Pancreas (tissue), 10 donors: ENCODE measurements at regions not wholly inside any gene's neighbourhood (a gene's known extent, or its start where the extent isn't known, plus 50 kb on each side); places are given as distances from the start of the nearest gene placed in this dataset.

ENCODE experiments used
- ATAC-seq, 4 donors: fragments of 200-7000 bp; cut with Tn5 transposase; one replicate each; pipeline versions ENCODE4 v1.8.0 to v1.9.1; 2020; ENCODE audit warnings: mild to moderate bottlenecking in 4 of 4, moderate library complexity in 4 of 4
- DNase-seq, 6 donors: peaks; one replicate each; pipeline ENCODE4 v3.0.0-alpha.2; 2020
- FAIRE-seq: peaks from 2 replicates; lab custom pipeline; 2012; peaks lifted over from hg19 to GRCh38; lab: Jason Lieb, UNC
- H3K27ac ChIP-seq, 4 donors: fragments of 200-600 bp; sonication (generic); 1 replicate in 3 of 4; 2 replicates in 1 of 4; pipeline versions ENCODE4 v1.5.0 to v1.8.0; 2020
- H3K27me3 ChIP-seq, 4 donors: fragments of 200-600 bp; one replicate each; pipeline ENCODE4 v1.8.0; 2021
- H3K36me3 ChIP-seq, 3 donors: fragments of 200-600 bp; sonication (generic) in 1 of 3; one replicate each; pipeline versions ENCODE4 v1.5.0 to v1.8.0; 2020 to 2021
- H3K4me1 ChIP-seq, 3 donors: fragments of 200-600 bp; one replicate each; pipeline ENCODE4 v1.8.0; 2021
- H3K4me3 ChIP-seq, 4 donors: fragments of 200-600 bp; sonication (generic) in 2 of 4; one replicate each; pipeline versions ENCODE4 v1.5.0 to v1.8.0; 2020 to 2021
- H3K9me3 ChIP-seq, 4 donors: fragments of 200-600 bp; one replicate each; pipeline ENCODE4 v1.8.0; 2021
- WGBS, 2 donors: extraction: QIAGEN DNeasy Blood & Tissue Kit; methylation state at CpG; one replicate each; pipeline ENCODE4 v1.1.7; 2013; 5-methylcytosine and 5-hydroxymethylcytosine counted together
- intact Hi-C, 3 donors: fragments of 100-400 bp; cut with DNase I; formaldehyde crosslinking; loops; one replicate each; pipeline versions ENCODE4 v1.11.1 to v1.14.2; 2022
- TF ChIP-seq, protein P1 (sequence below), 4 donors: fragments of 200-600 bp; sonication (generic) in 3 of 4; IDR thresholded peaks; one replicate each; pipeline versions ENCODE4 v1.5.0 to v1.8.0; 2021; ENCODE audit warnings: antibody characterized with exemption in 4 of 4
- donor health status: healthy with polysubstance abuse.
- donor health status: DM: no; HTN: no; CAD: no; lungs with moderate emphysema.
- donor health status: DM: no; HTN: no; CAD: no.
- donor health status: control.
- donor health status: control.
- donor health status: Bipolar disorder and iron deficiency.
- donor health status: DM: yes; HTN: yes; CAD: no.
- donor health status: DM: no; HTN: no; CAD: no.
- donor health status: DM: no; HTN: no; CAD: no.
- donor health status: DM: yes; HTN: yes; CAD: no.

DNA sequence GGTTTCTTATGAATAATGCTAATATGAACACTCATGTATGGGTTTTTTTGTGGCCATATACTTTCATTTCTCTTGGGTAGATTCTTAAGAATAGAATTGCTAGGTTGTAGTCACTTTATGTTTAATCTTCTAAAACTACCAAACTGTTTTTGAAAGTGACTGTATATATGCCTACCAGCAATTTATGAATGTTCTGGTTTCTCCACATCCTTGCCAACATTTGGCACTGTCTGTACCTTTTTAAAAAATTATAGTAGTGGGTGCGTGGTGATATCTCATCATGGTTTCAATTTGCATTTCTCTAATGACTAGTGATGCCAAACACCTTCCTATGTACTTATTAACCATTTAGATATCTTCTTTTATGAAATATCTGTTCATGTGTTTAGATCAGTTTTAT is 110.6 kb upstream of the RIOK3 start:
- DNase-seq = no peak
- no peak overlapping the region for H3K27ac ChIP-seq
- no peaks in the 10 kb centered on the region for H3K4me1 ChIP-seq
- no peaks in the 10 kb centered on the region for H3K36me3 ChIP-seq
- FAIRE-seq = no peak
- H3K27me3 ChIP-seq = no peaks in the 10 kb centered on the region
- WGBS, 2 donors = 57 to 67% methylated on average over 1 of the region's 1 CpG
- H3K4me3 ChIP-seq = no peak overlapping the region
- no peaks in the 10 kb centered on the region for H3K9me3 ChIP-seq
- no peak for ATAC-seq
- intact Hi-C loops = no loop called here
- TF ChIP-seq, protein P1, sequence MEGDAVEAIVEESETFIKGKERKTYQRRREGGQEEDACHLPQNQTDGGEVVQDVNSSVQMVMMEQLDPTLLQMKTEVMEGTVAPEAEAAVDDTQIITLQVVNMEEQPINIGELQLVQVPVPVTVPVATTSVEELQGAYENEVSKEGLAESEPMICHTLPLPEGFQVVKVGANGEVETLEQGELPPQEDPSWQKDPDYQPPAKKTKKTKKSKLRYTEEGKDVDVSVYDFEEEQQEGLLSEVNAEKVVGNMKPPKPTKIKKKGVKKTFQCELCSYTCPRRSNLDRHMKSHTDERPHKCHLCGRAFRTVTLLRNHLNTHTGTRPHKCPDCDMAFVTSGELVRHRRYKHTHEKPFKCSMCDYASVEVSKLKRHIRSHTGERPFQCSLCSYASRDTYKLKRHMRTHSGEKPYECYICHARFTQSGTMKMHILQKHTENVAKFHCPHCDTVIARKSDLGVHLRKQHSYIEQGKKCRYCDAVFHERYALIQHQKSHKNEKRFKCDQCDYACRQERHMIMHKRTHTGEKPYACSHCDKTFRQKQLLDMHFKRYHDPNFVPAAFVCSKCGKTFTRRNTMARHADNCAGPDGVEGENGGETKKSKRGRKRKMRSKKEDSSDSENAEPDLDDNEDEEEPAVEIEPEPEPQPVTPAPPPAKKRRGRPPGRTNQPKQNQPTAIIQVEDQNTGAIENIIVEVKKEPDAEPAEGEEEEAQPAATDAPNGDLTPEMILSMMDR (IDR thresholded peaks at IDR 0.05) = no peak

DNA sequence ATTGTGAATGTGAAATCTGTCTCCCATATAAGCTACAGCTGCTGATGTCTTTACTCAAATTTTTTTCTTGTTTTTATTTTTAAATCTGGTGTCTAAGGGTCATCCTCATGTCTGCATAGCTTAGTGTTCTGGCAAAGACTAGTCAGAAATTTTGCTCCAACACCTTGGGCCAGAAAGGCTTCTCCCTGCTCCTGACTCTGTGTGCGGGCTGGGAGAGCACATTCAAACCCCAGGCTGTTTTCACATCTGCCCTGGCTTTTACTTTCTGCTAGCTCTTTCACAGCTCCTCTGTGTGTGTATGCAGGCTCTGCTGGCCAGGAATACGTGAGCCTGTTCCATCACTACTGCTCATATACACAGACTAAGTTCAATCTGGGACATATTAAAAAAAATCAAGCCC is 102.9 kb upstream of the RIOK3 start:
- intact Hi-C loops = no loop called here
- no peak overlapping the region for H3K27ac ChIP-seq
- FAIRE-seq (no peak), DNase-seq (no peak), ATAC-seq (no peak)
- no peak overlapping the region for H3K4me3 ChIP-seq
- TF ChIP-seq, protein P1 (IDR thresholded peaks at IDR 0.05) = no peak
- WGBS, 2 donors = 94 to 95% methylated on average over 2 of the region's 2 CpGs
- no peaks in the 10 kb centered on the region for H3K9me3 ChIP-seq
- no peaks in the 10 kb centered on the region for H3K36me3 ChIP-seq
- H3K27me3 ChIP-seq = no peaks in the 10 kb centered on the region
- no peaks in the 10 kb centered on the region for H3K4me1 ChIP-seq

DNA sequence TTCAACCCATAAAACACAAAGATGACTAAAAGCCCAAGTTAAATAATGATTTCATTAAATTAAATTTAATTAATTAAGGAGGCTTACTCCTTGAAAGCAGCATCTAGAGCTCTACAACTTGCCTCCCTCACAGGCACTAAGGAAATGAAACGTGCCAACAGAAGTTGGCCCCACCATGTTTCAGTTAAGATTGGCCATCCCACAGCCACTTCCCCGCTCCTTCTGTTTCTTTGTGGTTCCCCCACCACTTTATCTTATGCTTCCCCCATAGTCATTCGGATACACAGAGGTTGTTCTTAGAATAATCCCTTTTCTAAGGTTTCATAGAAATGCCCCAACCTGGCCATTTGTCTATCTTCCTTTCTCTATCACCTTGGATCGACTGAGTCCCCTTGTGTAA is 101.6 kb upstream of the RIOK3 start:
- Histone ChIP-seq H3K9me3 (no peaks in the 10 kb centered on the region), H3K36me3 (no peaks in the 10 kb centered on the region), H3K4me3 (no peak overlapping the region), H3K27ac (no peak overlapping the region), H3K4me1 (no peaks in the 10 kb centered on the region), H3K27me3 (no peaks in the 10 kb centered on the region)
- ATAC-seq (no peak), DNase-seq (no peak), FAIRE-seq (no peak)
- intact Hi-C loops = no loop called here
- TF ChIP-seq, protein P1 (IDR thresholded peaks at IDR 0.05) = no peak
- 89 to 91% methylated on average over 4 of the region's 4 CpGs for WGBS, 2 donors

DNA sequence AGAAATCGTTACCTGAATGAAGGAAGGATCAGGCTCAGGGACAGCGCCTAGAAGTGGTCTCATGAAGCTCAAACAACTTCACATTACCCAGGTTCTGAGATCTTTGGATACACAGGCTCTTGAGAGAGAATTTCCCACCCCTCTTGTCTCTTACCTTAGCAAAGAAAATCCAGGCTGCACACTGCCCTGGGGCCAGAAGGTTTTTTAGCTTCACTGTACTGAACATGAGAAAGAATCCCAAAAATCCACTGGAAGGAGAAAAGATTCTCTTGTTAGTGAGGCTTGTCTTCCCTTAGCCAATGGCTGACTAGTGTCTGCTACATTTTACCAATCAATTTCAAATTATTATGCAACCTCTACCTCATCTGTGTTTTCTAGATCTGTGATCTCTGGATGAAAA is 101.0 kb upstream of the RIOK3 start:
- TF ChIP-seq, protein P1 (IDR thresholded peaks at IDR 0.05) = no peak
- FAIRE-seq (no peak), DNase-seq (no peak), ATAC-seq (no peak)
- H3K27me3 ChIP-seq = no peaks in the 10 kb centered on the region
- H3K4me1 ChIP-seq = no peaks in the 10 kb centered on the region
- no peaks in the 10 kb centered on the region for H3K36me3 ChIP-seq
- H3K27ac ChIP-seq = no peak overlapping the region
- WGBS, 2 donors = 98% methylated on average over 2 of the region's 2 CpGs
- H3K9me3 ChIP-seq = no peaks in the 10 kb centered on the region
- intact Hi-C loops = no loop called here
- H3K4me3 ChIP-seq = no peak overlapping the region

DNA sequence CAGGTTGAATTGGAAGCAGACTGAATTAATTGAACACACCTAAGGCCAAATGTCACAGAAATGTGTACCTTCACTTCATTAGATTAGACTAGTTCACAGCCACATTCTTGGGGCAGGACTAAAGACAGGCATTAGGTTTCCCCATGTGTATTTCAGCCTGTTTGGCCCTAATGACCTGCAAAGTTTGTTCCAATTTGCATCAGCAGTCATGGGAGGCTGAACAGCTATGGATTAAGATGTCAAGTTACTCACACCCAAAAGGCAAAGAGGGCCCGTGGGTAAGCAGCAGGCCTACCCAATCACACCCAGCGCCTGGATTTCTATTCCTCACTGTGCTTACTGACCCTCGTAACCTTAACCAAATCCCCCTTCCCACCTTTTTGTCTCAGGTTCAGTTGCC is 99.6 kb upstream of the RIOK3 start:
- no peak overlapping the region for H3K4me3 ChIP-seq
- H3K36me3 ChIP-seq = no peaks in the 10 kb centered on the region
- DNase-seq (no peak), FAIRE-seq (no peak), ATAC-seq (no peak)
- H3K27ac ChIP-seq = no peak overlapping the region
- H3K9me3 ChIP-seq = no peaks in the 10 kb centered on the region
- intact Hi-C loops = no loop called here
- TF ChIP-seq, protein P1 (IDR thresholded peaks at IDR 0.05) = no peak
- H3K4me1 ChIP-seq = peaks cover 0 to 6% (median 0%) of the 10 kb centered on the region in 3 donors
- H3K27me3 ChIP-seq = no peaks in the 10 kb centered on the region
- 58 to 64% methylated on average over 3 of the region's 3 CpGs for WGBS, 2 donors
